SK-N-SH treated with all-trans-retinoic acid at 6 μM for 48 hours (cell line): ENCODE measurements at regions not wholly inside any gene's neighbourhood (a gene's known extent, or its start where the extent isn't known, plus 50 kb on each side); places are given as distances from the start of the nearest gene placed in this dataset.

ENCODE experiments used
- ESRRG ChIP-seq: fragments of 250-450 bp; sonication (Bioruptor Pico); IDR thresholded peaks from 2 replicates; pipeline ENCODE4 v1.6.1; 2021; ENCODE audit warnings: mild to moderate bottlenecking
- GLIS3 ChIP-seq: fragments of 250-450 bp; sonication (Bioruptor Pico); IDR thresholded peaks from 2 replicates; pipeline ENCODE4 v1.5.0; 2020; ENCODE audit warnings: mild to moderate bottlenecking, moderate library complexity
- PPARA ChIP-seq: fragments of 250-450 bp; sonication (Bioruptor Pico); IDR thresholded peaks from 2 replicates; pipeline ENCODE4 v1.5.0; 2020; ENCODE audit warnings: mild to moderate bottlenecking, borderline replicate concordance
- TOX ChIP-seq: fragments of 250-450 bp; sonication (Bioruptor Pico); IDR thresholded peaks from 2 replicates; pipeline ENCODE4 v1.8.0; 2021; ENCODE audit warnings: mild to moderate bottlenecking, moderate library complexity, borderline replicate concordance
- ZFP3 ChIP-seq: fragments of 250-450 bp; sonication (Bioruptor Pico); IDR thresholded peaks from 2 replicates; pipeline ENCODE4 v1.5.0; 2020; ENCODE audit warnings: mild to moderate bottlenecking, moderate library complexity
- ZFP30 ChIP-seq: fragments of 450-650 bp; formaldehyde crosslinking; IDR thresholded peaks from 2 replicates; pipeline ENCODE4 v1.5.0; 2022; ENCODE audit warnings: mild to moderate bottlenecking, moderate library complexity
- TF ChIP-seq, protein P1 (sequence below): fragments of 250-450 bp; sonication (Bioruptor Pico); IDR thresholded peaks from 2 replicates; pipeline ENCODE4 v1.8.0; 2020; ENCODE audit warnings: mild to moderate bottlenecking, moderate library complexity, borderline replicate concordance
- TF ChIP-seq, protein P2 (sequence below): fragments of 250-450 bp; sonication (Bioruptor Pico); IDR thresholded peaks from 2 replicates; pipeline ENCODE4 v1.5.1; 2021; ENCODE audit warnings: mild to moderate bottlenecking, moderate library complexity
- TF ChIP-seq, protein P3 (sequence below): fragments of 250-450 bp; sonication (Bioruptor Pico); IDR thresholded peaks from 2 replicates; pipeline ENCODE4 v1.5.1; 2020; ENCODE audit warnings: low read depth, mild to moderate bottlenecking, moderate library complexity

DNA sequence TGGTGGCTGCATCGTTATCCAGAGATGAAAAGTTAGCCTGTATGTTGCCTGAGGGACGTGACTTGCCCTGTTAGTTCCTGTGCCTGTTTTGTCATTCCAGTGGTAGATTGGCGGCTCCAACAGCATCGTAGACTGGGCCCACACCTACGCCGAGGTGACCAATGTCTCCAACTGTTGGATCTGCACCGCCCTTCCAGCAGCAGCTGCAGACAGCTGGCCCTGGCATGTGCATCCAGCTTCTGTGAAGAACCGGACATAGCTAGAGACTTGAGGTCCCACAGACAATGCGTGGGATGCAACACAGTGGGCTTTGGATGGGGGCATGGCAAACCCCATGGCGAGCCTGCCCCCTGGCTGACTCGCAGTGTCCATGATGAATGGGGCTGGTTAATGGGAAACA is 93.0 kb upstream of the TMPO start:
- TF ChIP-seq, protein P1, sequence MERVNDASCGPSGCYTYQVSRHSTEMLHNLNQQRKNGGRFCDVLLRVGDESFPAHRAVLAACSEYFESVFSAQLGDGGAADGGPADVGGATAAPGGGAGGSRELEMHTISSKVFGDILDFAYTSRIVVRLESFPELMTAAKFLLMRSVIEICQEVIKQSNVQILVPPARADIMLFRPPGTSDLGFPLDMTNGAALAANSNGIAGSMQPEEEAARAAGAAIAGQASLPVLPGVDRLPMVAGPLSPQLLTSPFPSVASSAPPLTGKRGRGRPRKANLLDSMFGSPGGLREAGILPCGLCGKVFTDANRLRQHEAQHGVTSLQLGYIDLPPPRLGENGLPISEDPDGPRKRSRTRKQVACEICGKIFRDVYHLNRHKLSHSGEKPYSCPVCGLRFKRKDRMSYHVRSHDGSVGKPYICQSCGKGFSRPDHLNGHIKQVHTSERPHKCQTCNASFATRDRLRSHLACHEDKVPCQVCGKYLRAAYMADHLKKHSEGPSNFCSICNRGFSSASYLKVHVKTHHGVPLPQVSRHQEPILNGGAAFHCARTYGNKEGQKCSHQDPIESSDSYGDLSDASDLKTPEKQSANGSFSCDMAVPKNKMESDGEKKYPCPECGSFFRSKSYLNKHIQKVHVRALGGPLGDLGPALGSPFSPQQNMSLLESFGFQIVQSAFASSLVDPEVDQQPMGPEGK: no peak
- TF ChIP-seq PPARA: no peak
- no peak for TF ChIP-seq ESRRG (CRISPR knock-in tag)
- TF ChIP-seq TOX: no peak
- no peak for TF ChIP-seq GLIS3 (CRISPR knock-in tag)
- TF ChIP-seq, protein P2, sequence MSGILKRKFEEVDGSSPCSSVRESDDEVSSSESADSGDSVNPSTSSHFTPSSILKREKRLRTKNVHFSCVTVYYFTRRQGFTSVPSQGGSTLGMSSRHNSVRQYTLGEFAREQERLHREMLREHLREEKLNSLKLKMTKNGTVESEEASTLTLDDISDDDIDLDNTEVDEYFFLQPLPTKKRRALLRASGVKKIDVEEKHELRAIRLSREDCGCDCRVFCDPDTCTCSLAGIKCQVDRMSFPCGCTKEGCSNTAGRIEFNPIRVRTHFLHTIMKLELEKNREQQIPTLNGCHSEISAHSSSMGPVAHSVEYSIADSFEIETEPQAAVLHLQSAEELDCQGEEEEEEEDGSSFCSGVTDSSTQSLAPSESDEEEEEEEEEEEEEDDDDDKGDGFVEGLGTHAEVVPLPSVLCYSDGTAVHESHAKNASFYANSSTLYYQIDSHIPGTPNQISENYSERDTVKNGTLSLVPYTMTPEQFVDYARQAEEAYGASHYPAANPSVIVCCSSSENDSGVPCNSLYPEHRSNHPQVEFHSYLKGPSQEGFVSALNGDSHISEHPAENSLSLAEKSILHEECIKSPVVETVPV (CRISPR knock-in tag): no peak
- TF ChIP-seq ZFP30 (CRISPR knock-in tag): no peak
- TF ChIP-seq ZFP3 (CRISPR knock-in tag): no peak
- TF ChIP-seq, protein P3, sequence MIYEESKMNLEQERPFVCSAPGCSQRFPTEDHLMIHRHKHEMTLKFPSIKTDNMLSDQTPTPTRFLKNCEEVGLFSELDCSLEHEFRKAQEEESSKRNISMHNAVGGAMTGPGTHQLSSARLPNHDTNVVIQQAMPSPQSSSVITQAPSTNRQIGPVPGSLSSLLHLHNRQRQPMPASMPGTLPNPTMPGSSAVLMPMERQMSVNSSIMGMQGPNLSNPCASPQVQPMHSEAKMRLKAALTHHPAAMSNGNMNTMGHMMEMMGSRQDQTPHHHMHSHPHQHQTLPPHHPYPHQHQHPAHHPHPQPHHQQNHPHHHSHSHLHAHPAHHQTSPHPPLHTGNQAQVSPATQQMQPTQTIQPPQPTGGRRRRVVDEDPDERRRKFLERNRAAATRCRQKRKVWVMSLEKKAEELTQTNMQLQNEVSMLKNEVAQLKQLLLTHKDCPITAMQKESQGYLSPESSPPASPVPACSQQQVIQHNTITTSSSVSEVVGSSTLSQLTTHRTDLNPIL (CRISPR knock-in tag): no peak
